A673 (cell line): ENCODE measurements at regions not wholly inside any gene's neighbourhood (a gene's known extent, or its start where the extent isn't known, plus 50 kb on each side); places are given as distances from the start of the nearest gene placed in this dataset.

Experiments used
- BruUV-seq: library from RNA; stranded (reverse); fragments of 400-500 nt; replicated peaks from 2 replicates; lab custom pipeline; 2021; lab: Mats Ljungman, UMichigan
- CTCF ChIA-PET: fragments of 300-600 bp; sonication (Branson Sonifier 250); formaldehyde crosslinking; loops from one replicate; lab custom pipeline; 2022; ENCODE audit warnings: antibody characterized with exemption; lab: Charles Lee
- POLR2A ChIA-PET: fragments of 300-600 bp; sonication (Branson Sonifier 250); formaldehyde crosslinking; loops from one replicate; lab custom pipeline; 2022; ENCODE audit warnings: antibody characterized with exemption; ENCODE audit not compliant: low non-redundant PET; lab: Charles Lee
- DNase-seq: peaks from one replicate; pipeline ENCODE4 v3.0.0-alpha.2; 2015; ENCODE audit warnings: low spot score
- H3K27ac ChIP-seq: fragments of 200-600 bp; sonication (generic); 2 replicates; pipeline ENCODE4 v1.5.1; 2016; ENCODE audit warnings: mixed run types, low read depth, mild to moderate bottlenecking, mixed read lengths, antibody characterized with exemption, low read length; ENCODE audit not compliant: poor library complexity, severe bottlenecking
- H3K27me3 ChIP-seq: fragments of 200-600 bp; sonication (generic); replicated peaks from 2 replicates; pipeline ENCODE4 v1.6.1; 2017; ENCODE audit warnings: mixed run types, low read depth, mild to moderate bottlenecking, mixed read lengths, antibody characterized with exemption, low read length; ENCODE audit not compliant: insufficient read depth, poor library complexity
- H3K36me3 ChIP-seq: fragments of 200-600 bp; sonication (generic); 2 replicates; pipeline ENCODE4 v1.6.1; 2016; ENCODE audit warnings: mixed run types, mild to moderate bottlenecking, mixed read lengths, antibody characterized with exemption, low read length; ENCODE audit not compliant: insufficient read depth, poor library complexity, severe bottlenecking
- H3K4me1 ChIP-seq: fragments of 200-600 bp; sonication (generic); 2 replicates; pipeline ENCODE4 v1.6.1; 2017; ENCODE audit warnings: mixed run types, mild to moderate bottlenecking, mixed read lengths, antibody characterized with exemption, low read length; ENCODE audit not compliant: insufficient read depth, poor library complexity, severe bottlenecking
- H3K4me3 ChIP-seq: fragments of 200-600 bp; sonication (generic); 2 replicates; pipeline ENCODE4 v1.5.1; 2016; ENCODE audit warnings: low read depth, mixed run types, mild to moderate bottlenecking, mixed read lengths, low read length; ENCODE audit not compliant: poor library complexity, severe bottlenecking
- H3K9me3 ChIP-seq: fragments of 200-600 bp; sonication (generic); 2 replicates; pipeline ENCODE4 v1.6.1; 2016; ENCODE audit warnings: mixed run types, low read depth, mild to moderate bottlenecking, mixed read lengths, antibody characterized with exemption, low read length; ENCODE audit not compliant: poor library complexity, severe bottlenecking
- CTCF ChIP-seq: fragments of 300-800, 200-600 bp; sonication (generic); conservative IDR thresholded peaks from 2 replicates; pipeline ENCODE4 v1.5.1; 2017; ENCODE audit warnings: low read depth, mild to moderate bottlenecking, antibody characterized with exemption, low read length, moderate library complexity, mixed read lengths
- EZH2 ChIP-seq: fragments of 200-600 bp; sonication (generic); IDR thresholded peaks from 2 replicates; pipeline ENCODE4 v1.6.1; 2017; ENCODE audit warnings: borderline replicate concordance, low read depth, mild to moderate bottlenecking, mixed read lengths, antibody characterized with exemption, low read length; ENCODE audit not compliant: poor library complexity, severe bottlenecking
- intact Hi-C: fragments of 100-400 bp; cut with micrococcal nuclease; formaldehyde crosslinking; loops from one replicate; pipeline ENCODE4 v1.10.0; 2022; ENCODE audit not compliant: unreplicated experiment

- CTCF ChIA-PET = no interaction called here
Measured at GRCh38 chr3:13159890-13160289, 86.7 kb upstream of the IQSEC1 start.

DNA sequence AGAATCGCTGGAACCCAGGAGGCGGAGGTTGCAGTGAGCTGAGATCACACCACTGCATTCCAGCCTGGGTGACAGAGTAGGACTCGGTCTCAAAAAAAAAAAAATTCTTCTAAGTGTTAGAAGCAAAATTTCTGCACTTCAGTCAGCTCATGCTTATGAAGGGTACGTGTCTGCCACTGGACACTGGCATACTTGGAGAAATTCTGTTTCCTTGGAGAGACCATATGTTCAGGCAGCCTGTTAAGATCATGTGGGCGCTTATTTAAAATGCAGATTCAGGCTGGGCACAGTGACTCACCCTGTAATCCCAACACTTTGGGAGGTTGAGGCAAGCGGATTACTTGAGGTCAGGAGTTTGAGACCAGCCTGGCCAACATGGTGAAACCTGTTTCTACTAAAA is 85.6 kb upstream of the IQSEC1 start:
- BruUV-seq = no TSS peak
- Histone ChIP-seq H3K9me3 (peaks cover 3% of the 10 kb centered on the region), H3K4me3 (no peak overlapping the region), H3K36me3 (no peaks in the 10 kb centered on the region), H3K27me3 (no peaks in the 10 kb centered on the region), H3K4me1 (no peaks in the 10 kb centered on the region), H3K27ac (no peak overlapping the region)
- TF ChIP-seq EZH2 (no peak), CTCF (no peak)
- intact Hi-C loops = no loop called here
- CTCF ChIA-PET = no interaction called here
- DNase-seq = no peak
- POLR2A ChIA-PET = no interaction called here

More at GRCh38 chr3:13159890-13160289, 86.7 kb upstream of the IQSEC1 start:
- Histone ChIP-seq H3K9me3 (no peaks in the 10 kb centered on the region), H3K27me3 (no peaks in the 10 kb centered on the region), H3K4me3 (no peak overlapping the region), H3K27ac (no peak overlapping the region), H3K4me1 (no peaks in the 10 kb centered on the region), H3K36me3 (no peaks in the 10 kb centered on the region)
- intact Hi-C loops = no loop called here
- POLR2A ChIA-PET = no interaction called here
- no peak for TF ChIP-seq EZH2
- no peak for DNase-seq
- no TSS peak for BruUV-seq

DNA sequence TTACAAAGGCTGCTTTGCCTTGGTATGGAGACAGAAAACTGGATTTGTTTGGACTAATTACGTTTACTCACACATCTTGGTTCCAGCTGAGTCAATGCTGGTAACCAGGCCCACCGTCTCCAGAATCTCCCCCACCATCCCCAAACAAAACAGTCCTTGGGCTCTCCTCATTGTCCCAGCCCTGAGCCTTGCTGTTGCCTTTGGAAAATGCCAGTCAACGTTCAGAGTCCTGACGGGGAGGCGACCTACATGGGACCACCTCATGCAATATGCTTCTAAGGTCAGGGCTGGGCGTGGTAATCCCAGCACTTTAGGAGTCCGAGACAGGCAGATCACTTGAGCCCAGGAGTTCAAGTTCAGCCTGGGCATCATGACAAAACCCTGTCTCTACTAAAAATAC is 85.2 kb upstream of the IQSEC1 start:
- POLR2A ChIA-PET = no interaction called here
- TF ChIP-seq CTCF (no peak), EZH2 (no peak)
- intact Hi-C loops = no loop called here
- no peaks in the 10 kb centered on the region for H3K36me3 ChIP-seq
- no peaks in the 10 kb centered on the region for H3K27me3 ChIP-seq
- H3K27ac ChIP-seq = no peak overlapping the region
- H3K4me3 ChIP-seq = no peak overlapping the region
- no peaks in the 10 kb centered on the region for H3K4me1 ChIP-seq
- peaks cover 3% of the 10 kb centered on the region for H3K9me3 ChIP-seq
- no peak for DNase-seq
- BruUV-seq = no TSS peak
- CTCF ChIA-PET = no interaction called here

GRCh38 chr3:13157986-13158385 is 84.8 kb upstream of the IQSEC1 start:
- POLR2A ChIA-PET = no interaction called here
- BruUV-seq = no TSS peak

More at GRCh38 chr3:13157986-13158385, 84.8 kb upstream of the IQSEC1 start:
- Histone ChIP-seq H3K36me3 (no peaks in the 10 kb centered on the region), H3K27me3 (no peaks in the 10 kb centered on the region), H3K9me3 (peaks cover 3% of the 10 kb centered on the region), H3K4me1 (no peaks in the 10 kb centered on the region), H3K27ac (no peak overlapping the region), H3K4me3 (no peak overlapping the region)
- intact Hi-C loops = no loop called here
- no peak for TF ChIP-seq CTCF
- no peak for TF ChIP-seq EZH2
- no peak for DNase-seq
- CTCF ChIA-PET = no interaction called here
